SK-N-SH (cell line): ENCODE measurements at regions not wholly inside any gene's neighbourhood (a gene's known extent, or its start where the extent isn't known, plus 50 kb on each side); places are given as distances from the start of the nearest gene placed in this dataset.

Source experiments
- CTCF ChIA-PET: fragments of 300-600, 350-600 bp; formaldehyde crosslinking; extraction: SDS; loops from one replicate; lab custom pipeline; 2021; lab: Yijun Ruan, JAX
- POLR2A ChIA-PET: fragments of 350-600 bp; sonication (Branson Sonifier 250); formaldehyde crosslinking; extraction: SDS; loops from one replicate; lab custom pipeline; 2020; ENCODE audit warnings: antibody characterized with exemption, inconsistent platforms; lab: Yijun Ruan, JAX
- DNase-seq: peaks from one replicate; pipeline ENCODE4 v3.0.0; 2012
- H2AFZ ChIP-seq: fragments of 200-600 bp; sonication (generic); 2 replicates; pipeline ENCODE4 v1.8.1; 2016; ENCODE audit warnings: antibody characterized with exemption, mild to moderate bottlenecking, low read depth
- H3F3A ChIP-seq: fragments of 200-600 bp; sonication (generic); replicated peaks from 2 replicates; pipeline ENCODE3; 2016; ENCODE audit warnings: antibody characterized with exemption, mild to moderate bottlenecking; ENCODE audit not compliant: insufficient read depth
- H3K27ac ChIP-seq, 2 experiments: fragments of 200-500 bp in 1 of 2; fragments of 200-600 bp in 1 of 2; sonication (Bioruptor generic) in 1 of 2; sonication (generic), shearing (Covaris generic) in 1 of 2; 2 replicates each; pipeline versions ENCODE4 v1.5.1 to v1.6.1; 2014 to 2016; ENCODE audit warnings: low read depth in 2 of 2, inconsistent platforms in 1 of 2, low read length in 1 of 2, mild to moderate bottlenecking in 1 of 2, mixed read lengths in 1 of 2
- H3K27me3 ChIP-seq: fragments of 200-600 bp; sonication (generic), shearing (Covaris generic); 2 replicates; pipeline ENCODE4 v1.6.1; 2016; ENCODE audit warnings: mixed run types; ENCODE audit not compliant: insufficient read depth
- H3K36me3 ChIP-seq, 2 experiments: fragments of 200-500 bp in 1 of 2; fragments of 200-600 bp in 1 of 2; sonication (Bioruptor generic) in 1 of 2; sonication (generic) in 1 of 2; replicated peaks in 1 of 2; 2 replicates each; pipeline versions ENCODE3 to v1.5.1; 2014 to 2016; ENCODE audit warnings: low read length in 1 of 2, mild to moderate bottlenecking in 1 of 2; ENCODE audit not compliant: insufficient read depth in 2 of 2, control insufficient read depth in 1 of 2
- H3K4me1 ChIP-seq, 2 experiments: fragments of 200-500 bp in 1 of 2; fragments of 200-600 bp in 1 of 2; sonication (Bioruptor generic) in 1 of 2; sonication (generic), shearing (Covaris generic) in 1 of 2; 2 replicates each; pipeline versions ENCODE4 v1.5.1 to v1.6.1; 2014 to 2016; ENCODE audit warnings: low read depth in 1 of 2, low read length in 1 of 2, mixed run types in 1 of 2; ENCODE audit not compliant: insufficient read depth in 2 of 2, control insufficient read depth in 1 of 2
- H3K4me2 ChIP-seq: fragments of 200-600 bp; sonication (generic), shearing (Covaris generic); 2 replicates; pipeline ENCODE4 v1.6.1; 2017; ENCODE audit warnings: mixed run types
- H3K4me3 ChIP-seq, 2 experiments: fragments of 200-500 bp in 1 of 2; fragments of 200-600 bp in 1 of 2; sonication (Bioruptor generic) in 1 of 2; sonication (generic), shearing (Covaris generic) in 1 of 2; 2 replicates each; pipeline versions ENCODE4 v1.5.1 to v1.8.1; 2014 to 2016; ENCODE audit warnings: low read depth in 2 of 2, inconsistent platforms in 1 of 2, low read length in 1 of 2, mild to moderate bottlenecking in 1 of 2, mixed read lengths in 1 of 2, moderate library complexity in 1 of 2
- H3K79me2 ChIP-seq: fragments of 200-600 bp; sonication (generic); 2 replicates; pipeline ENCODE4 v1.8.1; 2017; ENCODE audit warnings: mild to moderate bottlenecking; ENCODE audit not compliant: insufficient read depth
- H3K9ac ChIP-seq: fragments of 200-600 bp; sonication (generic); 2 replicates; pipeline ENCODE4 v1.6.1; 2017; ENCODE audit warnings: mixed run types
- H3K9me2 ChIP-seq: fragments of 200-600 bp; sonication (generic); 2 replicates; pipeline ENCODE4 v1.6.1; 2017; ENCODE audit warnings: mixed run types
- H3K9me3 ChIP-seq: fragments of 200-600 bp; sonication (generic); 2 replicates; pipeline ENCODE4 v1.6.1; 2017; ENCODE audit warnings: mixed run types, mild to moderate bottlenecking, moderate library complexity
- H4K20me1 ChIP-seq: fragments of 200-600 bp; sonication (generic); 2 replicates; pipeline ENCODE4 v1.6.1; 2017; ENCODE audit warnings: mild to moderate bottlenecking, mixed run types; ENCODE audit not compliant: insufficient read depth
- CHD2 ChIP-seq: fragments of 150-350 bp; IDR thresholded peaks from 2 replicates; pipeline ENCODE4 v1.6.1; 2018; ENCODE audit warnings: low read length; ENCODE audit not compliant: partially characterized antibody
- FOXJ3 ChIP-seq: sonication (generic); formaldehyde crosslinking; IDR thresholded peaks from 2 replicates; pipeline ENCODE4 v1.5.1; 2020; ENCODE audit warnings: mild to moderate bottlenecking, missing genetic modification reagents
- FOXM1 ChIP-seq: IDR thresholded peaks from 2 replicates; pipeline ENCODE4 v1.4.0; 2012; ENCODE audit warnings: low read depth, mild to moderate bottlenecking
- MXI1 ChIP-seq: IDR thresholded peaks from 2 replicates; pipeline ENCODE4 v1.6.1; 2012; ENCODE audit warnings: mild to moderate bottlenecking, low read depth, low read length, improper control_type of control experiment
- NFIC ChIP-seq: IDR thresholded peaks from 2 replicates; pipeline ENCODE4 v1.4.0; 2012; ENCODE audit warnings: borderline replicate concordance
- POLR2AphosphoS5 ChIP-seq: IDR thresholded peaks from 2 replicates; pipeline ENCODE4 v1.6.1; 2012; ENCODE audit warnings: low read depth, low read length
- RCOR1 ChIP-seq: fragments of 150-350 bp; IDR thresholded peaks from 2 replicates; pipeline ENCODE4 v1.6.1; 2017; ENCODE audit warnings: antibody characterized with exemption, low read length
- SMC3 ChIP-seq: IDR thresholded peaks from 2 replicates; pipeline ENCODE4 v1.6.1; 2012; ENCODE audit warnings: low read depth, low read length, improper control_type of control experiment
- TAF1 ChIP-seq: IDR thresholded peaks from 2 replicates; pipeline ENCODE4 v1.6.1; 2012; ENCODE audit warnings: low read depth, mild to moderate bottlenecking, low read length, moderate library complexity, borderline replicate concordance
- TEAD4 ChIP-seq: IDR thresholded peaks from 2 replicates; pipeline ENCODE4 v1.4.0; 2012; ENCODE audit warnings: mild to moderate bottlenecking, borderline replicate concordance; ENCODE audit not compliant: insufficient read depth
- USF2 ChIP-seq: fragments of 150-350 bp; IDR thresholded peaks from 2 replicates; pipeline ENCODE4 v1.6.1; 2017; ENCODE audit warnings: antibody characterized with exemption, low read length, low read depth, borderline replicate concordance
- WGBS: methylation state at CpG from one replicate; pipeline ENCODE4 v1.1.6; 2017; ENCODE audit warnings: low lambda C conversion rate; 5-methylcytosine and 5-hydroxymethylcytosine counted together
- TF ChIP-seq, protein P1 (sequence below): fragments of 200-600 bp; sonication (generic); IDR thresholded peaks from 2 replicates; pipeline ENCODE4 v1.6.1; 2017; ENCODE audit warnings: antibody characterized with exemption, mild to moderate bottlenecking, moderate library complexity
- TF ChIP-seq, protein P2 (sequence below): IDR thresholded peaks from 2 replicates; pipeline ENCODE4; 2012
- TF ChIP-seq, protein P3 (sequence below): IDR thresholded peaks from 2 replicates; pipeline ENCODE4 v1.6.1; 2012; ENCODE audit warnings: mild to moderate bottlenecking, low read depth, low read length, moderate library complexity

DNA sequence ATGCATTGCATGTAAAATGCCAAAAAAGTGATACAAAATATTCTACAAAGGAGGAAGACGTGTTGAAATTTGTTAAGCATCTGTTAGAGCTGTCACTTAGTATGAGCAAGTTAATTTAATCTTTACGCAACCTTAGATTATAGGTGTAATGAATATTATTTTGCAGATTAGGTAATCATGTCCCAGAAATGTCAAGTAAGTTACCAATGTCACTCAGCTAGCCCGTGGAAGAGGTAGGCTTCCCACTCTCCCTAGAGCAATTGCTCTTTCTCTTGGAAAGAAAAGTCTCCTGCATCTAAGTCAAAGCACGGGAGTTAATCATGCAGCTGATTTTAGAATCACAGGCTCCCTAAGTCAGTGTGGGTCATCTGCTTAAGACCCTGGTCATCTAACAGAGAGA, 830.4 kb upstream of the IGFBP3 start:
- H3F3A ChIP-seq, result peaks cover 51% of the 10 kb centered on the region
- H3K27ac ChIP-seq, result peak overlapping the region in 1 of 2 experiments; percentile 82; a peak in 2 of 4 replicates
- H3K4me1 ChIP-seq, result peaks cover 23 to 48% of the 10 kb centered on the region in 2 experiments
- no peaks in the 10 kb centered on the region for H3K9me3 ChIP-seq
- ChIA-PET POLR2A (no interaction called here), CTCF (interaction anchor here (1.5 kb wide), 1 partner anchor 830 kb away, joined by 5 read pairs; the partner anchor contains the start of gene IGFBP3)
- H3K9ac ChIP-seq, result no peak overlapping the region
- H3K4me3 ChIP-seq, result no peak overlapping the region
- H3K9me2 ChIP-seq, result no peaks in the 10 kb centered on the region
- no peak for DNase-seq
- H3K79me2 ChIP-seq, result no peaks in the 10 kb centered on the region
- peak overlapping the region; percentile 30; the same call in 1 of the 2 replicates for H3K4me2 ChIP-seq
- no peaks in the 10 kb centered on the region for H3K36me3 ChIP-seq
- H2AFZ ChIP-seq, result no peak overlapping the region
- no peaks in the 10 kb centered on the region for H4K20me1 ChIP-seq
- TF ChIP-seq CHD2 (no peak), USF2 (no peak), NFIC (no peak), RCOR1 (no peak), FOXJ3 (CRISPR knock-in tag) (no peak), FOXM1 (no peak), TEAD4 (no peak), TAF1 (no peak), POLR2AphosphoS5 (no peak)
- TF ChIP-seq, protein P1, sequence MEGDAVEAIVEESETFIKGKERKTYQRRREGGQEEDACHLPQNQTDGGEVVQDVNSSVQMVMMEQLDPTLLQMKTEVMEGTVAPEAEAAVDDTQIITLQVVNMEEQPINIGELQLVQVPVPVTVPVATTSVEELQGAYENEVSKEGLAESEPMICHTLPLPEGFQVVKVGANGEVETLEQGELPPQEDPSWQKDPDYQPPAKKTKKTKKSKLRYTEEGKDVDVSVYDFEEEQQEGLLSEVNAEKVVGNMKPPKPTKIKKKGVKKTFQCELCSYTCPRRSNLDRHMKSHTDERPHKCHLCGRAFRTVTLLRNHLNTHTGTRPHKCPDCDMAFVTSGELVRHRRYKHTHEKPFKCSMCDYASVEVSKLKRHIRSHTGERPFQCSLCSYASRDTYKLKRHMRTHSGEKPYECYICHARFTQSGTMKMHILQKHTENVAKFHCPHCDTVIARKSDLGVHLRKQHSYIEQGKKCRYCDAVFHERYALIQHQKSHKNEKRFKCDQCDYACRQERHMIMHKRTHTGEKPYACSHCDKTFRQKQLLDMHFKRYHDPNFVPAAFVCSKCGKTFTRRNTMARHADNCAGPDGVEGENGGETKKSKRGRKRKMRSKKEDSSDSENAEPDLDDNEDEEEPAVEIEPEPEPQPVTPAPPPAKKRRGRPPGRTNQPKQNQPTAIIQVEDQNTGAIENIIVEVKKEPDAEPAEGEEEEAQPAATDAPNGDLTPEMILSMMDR, result no peak
- 99% methylated on average over 4 of the region's 4 CpGs for WGBS
- H3K27me3 ChIP-seq, result no peaks in the 10 kb centered on the region

GRCh38 chr7:46750321-46750865, 829.3 kb upstream of the IGFBP3 start:
- Histone ChIP-seq H3K4me3 (no peak overlapping the region), H3K4me1 (peaks cover 19 to 47% of the 10 kb centered on the region in 2 experiments), H3F3A (peaks cover 44% of the 10 kb centered on the region), H3K4me2 (no peak overlapping the region), H2AFZ (no peak overlapping the region), H3K9me3 (no peaks in the 10 kb centered on the region), H3K79me2 (no peaks in the 10 kb centered on the region), H3K27ac (no peak overlapping the region), H3K9me2 (no peaks in the 10 kb centered on the region), H3K9ac (no peak overlapping the region), H4K20me1 (no peaks in the 10 kb centered on the region), H3K27me3 (no peaks in the 10 kb centered on the region), H3K36me3 (no peaks in the 10 kb centered on the region)
- 89% methylated on average over 4 of the region's 4 CpGs for WGBS
- ChIA-PET CTCF (interaction anchor here (2.3 kb wide), 1 partner anchor 10 kb away, joined by 6 read pairs; no protein-coding TSS in a partner anchor), POLR2A (no interaction called here)
- DNase-seq, result no peak
- TF ChIP-seq, protein P2, sequence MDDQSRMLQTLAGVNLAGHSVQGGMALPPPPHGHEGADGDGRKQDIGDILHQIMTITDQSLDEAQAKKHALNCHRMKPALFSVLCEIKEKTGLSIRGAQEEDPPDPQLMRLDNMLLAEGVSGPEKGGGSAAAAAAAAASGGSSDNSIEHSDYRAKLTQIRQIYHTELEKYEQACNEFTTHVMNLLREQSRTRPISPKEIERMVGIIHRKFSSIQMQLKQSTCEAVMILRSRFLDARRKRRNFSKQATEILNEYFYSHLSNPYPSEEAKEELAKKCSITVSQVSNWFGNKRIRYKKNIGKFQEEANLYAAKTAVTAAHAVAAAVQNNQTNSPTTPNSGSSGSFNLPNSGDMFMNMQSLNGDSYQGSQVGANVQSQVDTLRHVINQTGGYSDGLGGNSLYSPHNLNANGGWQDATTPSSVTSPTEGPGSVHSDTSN, result no peak
- TF ChIP-seq, protein P3, sequence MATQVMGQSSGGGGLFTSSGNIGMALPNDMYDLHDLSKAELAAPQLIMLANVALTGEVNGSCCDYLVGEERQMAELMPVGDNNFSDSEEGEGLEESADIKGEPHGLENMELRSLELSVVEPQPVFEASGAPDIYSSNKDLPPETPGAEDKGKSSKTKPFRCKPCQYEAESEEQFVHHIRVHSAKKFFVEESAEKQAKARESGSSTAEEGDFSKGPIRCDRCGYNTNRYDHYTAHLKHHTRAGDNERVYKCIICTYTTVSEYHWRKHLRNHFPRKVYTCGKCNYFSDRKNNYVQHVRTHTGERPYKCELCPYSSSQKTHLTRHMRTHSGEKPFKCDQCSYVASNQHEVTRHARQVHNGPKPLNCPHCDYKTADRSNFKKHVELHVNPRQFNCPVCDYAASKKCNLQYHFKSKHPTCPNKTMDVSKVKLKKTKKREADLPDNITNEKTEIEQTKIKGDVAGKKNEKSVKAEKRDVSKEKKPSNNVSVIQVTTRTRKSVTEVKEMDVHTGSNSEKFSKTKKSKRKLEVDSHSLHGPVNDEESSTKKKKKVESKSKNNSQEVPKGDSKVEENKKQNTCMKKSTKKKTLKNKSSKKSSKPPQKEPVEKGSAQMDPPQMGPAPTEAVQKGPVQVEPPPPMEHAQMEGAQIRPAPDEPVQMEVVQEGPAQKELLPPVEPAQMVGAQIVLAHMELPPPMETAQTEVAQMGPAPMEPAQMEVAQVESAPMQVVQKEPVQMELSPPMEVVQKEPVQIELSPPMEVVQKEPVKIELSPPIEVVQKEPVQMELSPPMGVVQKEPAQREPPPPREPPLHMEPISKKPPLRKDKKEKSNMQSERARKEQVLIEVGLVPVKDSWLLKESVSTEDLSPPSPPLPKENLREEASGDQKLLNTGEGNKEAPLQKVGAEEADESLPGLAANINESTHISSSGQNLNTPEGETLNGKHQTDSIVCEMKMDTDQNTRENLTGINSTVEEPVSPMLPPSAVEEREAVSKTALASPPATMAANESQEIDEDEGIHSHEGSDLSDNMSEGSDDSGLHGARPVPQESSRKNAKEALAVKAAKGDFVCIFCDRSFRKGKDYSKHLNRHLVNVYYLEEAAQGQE, result no peak
- no peak for TF ChIP-seq TAF1
- no peak for TF ChIP-seq NFIC
- TF ChIP-seq, protein P1, result no peak
- TF ChIP-seq SMC3, result no peak
- no peak for TF ChIP-seq TEAD4
- TF ChIP-seq MXI1, result no peak
